Prostate gland (tissue), 2 donors: ENCODE measurements at regions not wholly inside any gene's neighbourhood (a gene's known extent, or its start where the extent isn't known, plus 50 kb on each side); places are given as distances from the start of the nearest gene placed in this dataset.

Experiments used
- POLR2A ChIP-seq: fragments of 450-650 bp; IDR thresholded peaks from one replicate; pipeline ENCODE4 v1.6.1; 2016; ENCODE audit warnings: antibody characterized with exemption, mild to moderate bottlenecking
- TF ChIP-seq, protein P1 (sequence below), 4 experiments: fragments of 200-600 bp in 2 of 4; fragments of 450-650 bp in 2 of 4; sonication (generic) in 2 of 4; IDR thresholded peaks; 1 replicate in 3 of 4; 2 replicates in 1 of 4; pipeline ENCODE4 v1.5.1; 2016 to 2019; ENCODE audit warnings: antibody characterized with exemption in 4 of 4, mild to moderate bottlenecking in 2 of 4, moderate library complexity in 2 of 4

DNA sequence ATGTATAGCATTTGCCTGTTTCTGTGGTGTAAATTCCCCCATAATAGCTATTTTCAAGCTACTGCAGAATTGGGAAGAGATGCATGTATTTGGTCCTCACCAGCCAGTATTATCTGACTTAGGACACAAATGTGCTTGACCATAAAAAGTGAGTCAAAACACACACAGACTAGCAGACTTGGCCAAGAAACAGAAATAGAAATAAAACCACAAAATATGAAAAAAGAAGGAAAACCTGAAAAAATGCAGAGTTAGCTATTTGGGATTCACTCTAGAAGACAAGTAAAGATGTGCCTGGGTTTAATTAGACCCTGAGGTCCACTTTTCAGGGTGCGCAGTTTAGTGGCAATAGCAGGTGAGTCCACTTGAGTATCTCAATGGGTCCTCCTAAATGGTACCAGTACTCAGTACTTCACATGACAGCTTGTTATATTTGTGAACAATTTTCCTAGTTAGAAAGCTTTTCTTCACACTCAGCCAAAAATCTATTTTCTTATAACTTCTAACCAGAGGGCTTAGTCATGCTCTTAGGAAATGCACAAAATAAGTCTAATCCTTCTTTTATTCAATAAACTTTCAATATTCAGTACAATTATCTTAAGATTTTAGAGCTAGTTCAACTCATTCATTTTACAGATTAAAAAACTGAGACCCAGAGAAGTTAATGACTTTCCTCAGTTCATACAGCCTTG is 108.7 kb upstream of the JADE1 start:
- TF ChIP-seq, protein P1, sequence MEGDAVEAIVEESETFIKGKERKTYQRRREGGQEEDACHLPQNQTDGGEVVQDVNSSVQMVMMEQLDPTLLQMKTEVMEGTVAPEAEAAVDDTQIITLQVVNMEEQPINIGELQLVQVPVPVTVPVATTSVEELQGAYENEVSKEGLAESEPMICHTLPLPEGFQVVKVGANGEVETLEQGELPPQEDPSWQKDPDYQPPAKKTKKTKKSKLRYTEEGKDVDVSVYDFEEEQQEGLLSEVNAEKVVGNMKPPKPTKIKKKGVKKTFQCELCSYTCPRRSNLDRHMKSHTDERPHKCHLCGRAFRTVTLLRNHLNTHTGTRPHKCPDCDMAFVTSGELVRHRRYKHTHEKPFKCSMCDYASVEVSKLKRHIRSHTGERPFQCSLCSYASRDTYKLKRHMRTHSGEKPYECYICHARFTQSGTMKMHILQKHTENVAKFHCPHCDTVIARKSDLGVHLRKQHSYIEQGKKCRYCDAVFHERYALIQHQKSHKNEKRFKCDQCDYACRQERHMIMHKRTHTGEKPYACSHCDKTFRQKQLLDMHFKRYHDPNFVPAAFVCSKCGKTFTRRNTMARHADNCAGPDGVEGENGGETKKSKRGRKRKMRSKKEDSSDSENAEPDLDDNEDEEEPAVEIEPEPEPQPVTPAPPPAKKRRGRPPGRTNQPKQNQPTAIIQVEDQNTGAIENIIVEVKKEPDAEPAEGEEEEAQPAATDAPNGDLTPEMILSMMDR (IDR thresholded peaks at IDR 0.05) = no peak
- no peak for TF ChIP-seq POLR2A
